GM23338 (cell line): ENCODE measurements at regions not wholly inside any gene's neighbourhood (a gene's known extent, or its start where the extent isn't known, plus 50 kb on each side); places are given as distances from the start of the nearest gene placed in this dataset.

ENCODE experiments used
- ATAC-seq: fragments of 200-7000 bp; cut with Tn5 transposase; 3 replicates; pipeline ENCODE4 v1.9.1; 2020
- DNase-seq: peaks from one replicate; pipeline ENCODE4 v3.0.0-alpha.2; 2015; ENCODE audit warnings: low spot score
- H2AFZ ChIP-seq: fragments of 200-600 bp; sonication (generic); 2 replicates; pipeline ENCODE4 v1.8.0; 2016; ENCODE audit warnings: antibody characterized with exemption, mild to moderate bottlenecking, moderate library complexity
- H3F3A ChIP-seq: fragments of 200-600 bp; sonication (generic); replicated peaks from 2 replicates; pipeline ENCODE4 v1.8.0; 2017; ENCODE audit warnings: antibody characterized with exemption, mixed run types, low read depth
- H3K27ac ChIP-seq: fragments of 200-600 bp; sonication (generic); 2 replicates; pipeline ENCODE4 v1.6.1; 2016; ENCODE audit warnings: low read depth
- H3K27me3 ChIP-seq: fragments of 200-600 bp; sonication (generic); 2 replicates; pipeline ENCODE4 v1.8.0; 2016; ENCODE audit warnings: mild to moderate bottlenecking, mixed run types, moderate library complexity; ENCODE audit not compliant: insufficient read depth
- H3K36me3 ChIP-seq: fragments of 200-600 bp; sonication (generic); 2 replicates; pipeline ENCODE4 v1.8.0; 2016; ENCODE audit warnings: mild to moderate bottlenecking; ENCODE audit not compliant: insufficient read depth
- H3K4me1 ChIP-seq: fragments of 200-600 bp; sonication (generic); 2 replicates; pipeline ENCODE4 v1.8.0; 2016; ENCODE audit warnings: mild to moderate bottlenecking, moderate library complexity; ENCODE audit not compliant: insufficient read depth
- H3K4me2 ChIP-seq: fragments of 200-600 bp; sonication (generic); 2 replicates; pipeline ENCODE4 v1.7.1; 2017; ENCODE audit warnings: mixed run types
- H3K4me3 ChIP-seq: fragments of 200-600 bp; sonication (generic); 2 replicates; pipeline ENCODE4 v1.6.1; 2016; ENCODE audit warnings: mixed run types
- H3K79me2 ChIP-seq: fragments of 200-600 bp; sonication (generic); replicated peaks from 2 replicates; pipeline ENCODE4 v1.8.0; 2017; ENCODE audit warnings: mild to moderate bottlenecking; ENCODE audit not compliant: insufficient read depth
- H3K9me2 ChIP-seq: fragments of 200-600 bp; sonication (generic); 2 replicates; pipeline ENCODE4 v1.8.0; 2017; ENCODE audit not compliant: insufficient read depth
- H4K20me1 ChIP-seq: fragments of 200-600 bp; sonication (generic); replicated peaks from 2 replicates; pipeline ENCODE4 v1.8.0; 2017; ENCODE audit warnings: mild to moderate bottlenecking; ENCODE audit not compliant: insufficient read depth
- H3K27ac Mint-ChIP-seq: 2 replicates; pipeline ENCODE4 v1.8.0; 2020; ENCODE audit warnings: inconsistent platforms, mild to moderate bottlenecking, moderate library complexity, mixed read lengths
- H3K27me3 Mint-ChIP-seq: 3 replicates; pipeline ENCODE4 v1.8.0; 2022; ENCODE audit warnings: low read depth, mild to moderate bottlenecking, moderate library complexity, mixed read lengths, inconsistent platforms; ENCODE audit not compliant: insufficient read depth, poor library complexity
- H3K36me3 Mint-ChIP-seq: 3 replicates; pipeline ENCODE4 v1.8.0; 2021; ENCODE audit warnings: low read depth, mild to moderate bottlenecking, inconsistent platforms, moderate library complexity, mixed read lengths
- H3K4me1 Mint-ChIP-seq: 3 replicates; pipeline ENCODE4 v1.8.0; 2020; ENCODE audit warnings: mild to moderate bottlenecking, inconsistent platforms, mixed read lengths
- H3K4me3 Mint-ChIP-seq: 3 replicates; pipeline ENCODE4 v1.8.0; 2021; ENCODE audit warnings: moderate library complexity, mild to moderate bottlenecking, inconsistent platforms, mixed read lengths
- H3K9me3 Mint-ChIP-seq: 3 replicates; pipeline ENCODE4 v1.8.0; 2020; ENCODE audit warnings: moderate library complexity, mild to moderate bottlenecking, inconsistent platforms, mixed read lengths
- CREB1 ChIP-seq: fragments of 250-450 bp; sonication (Bioruptor Pico); IDR thresholded peaks from 2 replicates; pipeline ENCODE4 v1.5.0; 2020; ENCODE audit warnings: low read depth, mild to moderate bottlenecking, moderate library complexity
- CTCF ChIP-seq, 2 experiments: fragments of 200-600 bp in 1 of 2; sonication (generic) in 1 of 2; conservative IDR thresholded peaks; 2 replicates each; pipeline versions ENCODE4 v1.5.1 to v1.6.1; 2016 to 2017; ENCODE audit warnings: antibody characterized with exemption in 2 of 2, low read depth in 2 of 2, mild to moderate bottlenecking in 2 of 2, moderate library complexity in 1 of 2
- EZH2 ChIP-seq: fragments of 200-600 bp; sonication (generic); IDR thresholded peaks from one replicate; pipeline ENCODE4 v1.8.0; 2017; ENCODE audit warnings: antibody characterized with exemption, mild to moderate bottlenecking, low read depth; ENCODE audit not compliant: unreplicated experiment
- EZH2phosphoT487 ChIP-seq: fragments of 200-600 bp; sonication (generic); IDR thresholded peaks from one replicate; pipeline ENCODE4 v1.8.1; 2018; ENCODE audit warnings: antibody characterized with exemption; ENCODE audit not compliant: unreplicated experiment
- JUNB ChIP-seq: IDR thresholded peaks from one replicate; pipeline ENCODE4 v1.6.1; 2016; ENCODE audit warnings: antibody characterized with exemption; ENCODE audit not compliant: unreplicated experiment
- NANOG ChIP-seq: IDR thresholded peaks from 2 replicates; pipeline ENCODE4 v1.6.1; 2016; ENCODE audit warnings: antibody characterized with exemption, borderline replicate concordance
- POLR2AphosphoS5 ChIP-seq: IDR thresholded peaks from 2 replicates; pipeline ENCODE4 v1.6.1; 2016; ENCODE audit warnings: antibody characterized with exemption, low read depth
- STAT1 ChIP-seq: IDR thresholded peaks from one replicate; pipeline ENCODE4 v1.6.1; 2016; ENCODE audit warnings: antibody characterized with exemption; ENCODE audit not compliant: unreplicated experiment
- ZNF114 ChIP-seq: fragments of 250-450 bp; sonication (Bioruptor Pico); IDR thresholded peaks from 2 replicates; pipeline ENCODE4 v1.5.0; 2020; ENCODE audit warnings: mild to moderate bottlenecking, moderate library complexity
- ZNF331 ChIP-seq: fragments of 250-450 bp; sonication (Bioruptor Pico); IDR thresholded peaks from 2 replicates; pipeline ENCODE4 v1.5.0; 2020; ENCODE audit warnings: low read depth, mild to moderate bottlenecking, moderate library complexity
- ZNF462 ChIP-seq: fragments of 250-450 bp; sonication (Bioruptor Pico); IDR thresholded peaks from 2 replicates; pipeline ENCODE4 v1.5.0; 2020; ENCODE audit warnings: mild to moderate bottlenecking, moderate library complexity
- TF ChIP-seq, protein P1 (sequence below): IDR thresholded peaks from one replicate; pipeline ENCODE4 v1.6.1; 2018; ENCODE audit warnings: antibody characterized with exemption; ENCODE audit not compliant: unreplicated experiment
- TF ChIP-seq, protein P2 (sequence below): IDR thresholded peaks from 2 replicates; pipeline ENCODE4 v1.6.1; 2016; ENCODE audit warnings: antibody characterized with exemption

GRCh38 chr22:44620841-44621257, 81.2 kb upstream of the PRR5 start:
- no peaks in the 10 kb centered on the region for H3K36me3 ChIP-seq
- H3K9me2 ChIP-seq: no peaks in the 10 kb centered on the region
- H3K9me3 Mint-ChIP-seq: no peaks in the 10 kb centered on the region
- H3K4me1 ChIP-seq: no peaks in the 10 kb centered on the region
- H3K36me3 Mint-ChIP-seq: no peaks in the 10 kb centered on the region; the same call in 2 of the 3 replicates
- no peak overlapping the region for H2AFZ ChIP-seq
- H3K27me3 ChIP-seq: peaks cover 10% of the 10 kb centered on the region
- no peak overlapping the region for H3K4me3 Mint-ChIP-seq
- DNase-seq (no peak), ATAC-seq (no peak)
- H3K4me1 Mint-ChIP-seq: no peaks in the 10 kb centered on the region; the same call in 2 of the 3 replicates
- peaks cover 16% of the 10 kb centered on the region for H3K27me3 Mint-ChIP-seq
- H3K27ac Mint-ChIP-seq: no peak overlapping the region
- H3F3A ChIP-seq: 0 out of 2 replicates have a peak, but pooled peaks cover 4% of the 10 kb centered on the region
- no peak overlapping the region for H3K4me3 ChIP-seq
- H3K27ac ChIP-seq: no peak overlapping the region
- no peaks in the 10 kb centered on the region for H4K20me1 ChIP-seq
- no peak for TF ChIP-seq EZH2phosphoT487
- no peak for TF ChIP-seq JUNB
- TF ChIP-seq CTCF (conservative IDR thresholded peaks at IDR 0.05; ENCODE audit: low read depth in 2 of 2): no peak
- TF ChIP-seq STAT1: no peak
- TF ChIP-seq, protein P1, sequence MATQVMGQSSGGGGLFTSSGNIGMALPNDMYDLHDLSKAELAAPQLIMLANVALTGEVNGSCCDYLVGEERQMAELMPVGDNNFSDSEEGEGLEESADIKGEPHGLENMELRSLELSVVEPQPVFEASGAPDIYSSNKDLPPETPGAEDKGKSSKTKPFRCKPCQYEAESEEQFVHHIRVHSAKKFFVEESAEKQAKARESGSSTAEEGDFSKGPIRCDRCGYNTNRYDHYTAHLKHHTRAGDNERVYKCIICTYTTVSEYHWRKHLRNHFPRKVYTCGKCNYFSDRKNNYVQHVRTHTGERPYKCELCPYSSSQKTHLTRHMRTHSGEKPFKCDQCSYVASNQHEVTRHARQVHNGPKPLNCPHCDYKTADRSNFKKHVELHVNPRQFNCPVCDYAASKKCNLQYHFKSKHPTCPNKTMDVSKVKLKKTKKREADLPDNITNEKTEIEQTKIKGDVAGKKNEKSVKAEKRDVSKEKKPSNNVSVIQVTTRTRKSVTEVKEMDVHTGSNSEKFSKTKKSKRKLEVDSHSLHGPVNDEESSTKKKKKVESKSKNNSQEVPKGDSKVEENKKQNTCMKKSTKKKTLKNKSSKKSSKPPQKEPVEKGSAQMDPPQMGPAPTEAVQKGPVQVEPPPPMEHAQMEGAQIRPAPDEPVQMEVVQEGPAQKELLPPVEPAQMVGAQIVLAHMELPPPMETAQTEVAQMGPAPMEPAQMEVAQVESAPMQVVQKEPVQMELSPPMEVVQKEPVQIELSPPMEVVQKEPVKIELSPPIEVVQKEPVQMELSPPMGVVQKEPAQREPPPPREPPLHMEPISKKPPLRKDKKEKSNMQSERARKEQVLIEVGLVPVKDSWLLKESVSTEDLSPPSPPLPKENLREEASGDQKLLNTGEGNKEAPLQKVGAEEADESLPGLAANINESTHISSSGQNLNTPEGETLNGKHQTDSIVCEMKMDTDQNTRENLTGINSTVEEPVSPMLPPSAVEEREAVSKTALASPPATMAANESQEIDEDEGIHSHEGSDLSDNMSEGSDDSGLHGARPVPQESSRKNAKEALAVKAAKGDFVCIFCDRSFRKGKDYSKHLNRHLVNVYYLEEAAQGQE: no peak
- no peak for TF ChIP-seq ZNF114 (CRISPR knock-in tag)
- no peak for TF ChIP-seq EZH2
- TF ChIP-seq, protein P2, sequence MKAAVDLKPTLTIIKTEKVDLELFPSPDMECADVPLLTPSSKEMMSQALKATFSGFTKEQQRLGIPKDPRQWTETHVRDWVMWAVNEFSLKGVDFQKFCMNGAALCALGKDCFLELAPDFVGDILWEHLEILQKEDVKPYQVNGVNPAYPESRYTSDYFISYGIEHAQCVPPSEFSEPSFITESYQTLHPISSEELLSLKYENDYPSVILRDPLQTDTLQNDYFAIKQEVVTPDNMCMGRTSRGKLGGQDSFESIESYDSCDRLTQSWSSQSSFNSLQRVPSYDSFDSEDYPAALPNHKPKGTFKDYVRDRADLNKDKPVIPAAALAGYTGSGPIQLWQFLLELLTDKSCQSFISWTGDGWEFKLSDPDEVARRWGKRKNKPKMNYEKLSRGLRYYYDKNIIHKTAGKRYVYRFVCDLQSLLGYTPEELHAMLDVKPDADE: no peak
- TF ChIP-seq POLR2AphosphoS5: no peak
- TF ChIP-seq CREB1 (CRISPR knock-in tag): no peak
- no peak for TF ChIP-seq ZNF331
- no peak for TF ChIP-seq NANOG
- no peak for TF ChIP-seq ZNF462 (CRISPR knock-in tag)
- no peaks in the 10 kb centered on the region for H3K79me2 ChIP-seq
- no peak overlapping the region for H3K4me2 ChIP-seq
